Cardiac muscle cell (in vitro differentiated cells and primary cell): ENCODE measurements at regions not wholly inside any gene's neighbourhood (a gene's known extent, or its start where the extent isn't known, plus 50 kb on each side); places are given as distances from the start of the nearest gene placed in this dataset.
"Not testable (repeated sequence)": the region's sequence is repeated elsewhere in the genome, so short reads cannot be mapped to it uniquely, and the experiment has no call there.

Source experiments
- DNase-seq, 2 donors: peaks; one replicate each; pipeline versions ENCODE4 v3.0.0 to v3.0.0-alpha.2; 2010 to 2017; ENCODE audit warnings: low read depth in 1 of 2, low spot score in 1 of 2
- H3K27ac ChIP-seq: fragments of 200-600 bp; sonication (generic); 2 replicates; pipeline ENCODE4 v1.5.1; 2016
- H3K27me3 ChIP-seq: fragments of 200-600 bp; sonication (generic); 2 replicates; pipeline ENCODE4 v1.6.0; 2016; ENCODE audit warnings: control low read depth
- H3K36me3 ChIP-seq: fragments of 200-600 bp; sonication (generic); 2 replicates; pipeline ENCODE4 v1.5.1; 2016; ENCODE audit warnings: control low read depth
- H3K4me1 ChIP-seq: fragments of 200-600 bp; sonication (generic); 2 replicates; pipeline ENCODE4 v1.8.1; 2017; ENCODE audit warnings: low read depth, mild to moderate bottlenecking, mixed run types
- H3K4me3 ChIP-seq: fragments of 200-600 bp; sonication (generic); 2 replicates; pipeline ENCODE4 v1.5.1; 2016; ENCODE audit warnings: mild to moderate bottlenecking
- H3K9me3 ChIP-seq: fragments of 200-600 bp; sonication (generic); 2 replicates; pipeline ENCODE4 v1.5.1; 2017; ENCODE audit warnings: low read depth, mild to moderate bottlenecking, control low read depth
- CTCF ChIP-seq: IDR thresholded peaks from 2 replicates; pipeline ENCODE4 v1.5.1; 2012; ENCODE audit warnings: low read depth, mild to moderate bottlenecking, low read length

- no peaks in the 10 kb centered on the region for H3K36me3 ChIP-seq
- H3K9me3 ChIP-seq, result no peaks in the 10 kb centered on the region
- H3K27me3 ChIP-seq, result no peaks in the 10 kb centered on the region
- H3K27ac ChIP-seq, result no peak overlapping the region
- DNase-seq, result no peak
- no peaks in the 10 kb centered on the region for H3K4me1 ChIP-seq
- no peak overlapping the region for H3K4me3 ChIP-seq
- no peak for TF ChIP-seq CTCF
Measured at GRCh38 chrX:80556148-80556547, 135.9 kb downstream of the TENT5D start.

- no peak overlapping the region for H3K27ac ChIP-seq
- no peak overlapping the region for H3K4me3 ChIP-seq
- H3K27me3 ChIP-seq, result no peaks in the 10 kb centered on the region
- H3K4me1 ChIP-seq, result no peaks in the 10 kb centered on the region
- TF ChIP-seq CTCF, result no peak
- no peaks in the 10 kb centered on the region for H3K9me3 ChIP-seq
- no peaks in the 10 kb centered on the region for H3K36me3 ChIP-seq
- no peak for DNase-seq
Measured at GRCh38 chrX:80572636-80573035, 152.4 kb downstream of the TENT5D start.

GRCh38 chrX:80573275-80573674 lies 153.0 kb downstream of the TENT5D start:
- no peak for TF ChIP-seq CTCF
- Histone ChIP-seq H3K27me3 (no peaks in the 10 kb centered on the region), H3K4me1 (no peaks in the 10 kb centered on the region), H3K9me3 (no peaks in the 10 kb centered on the region), H3K4me3 (no peak overlapping the region), H3K36me3 (no peaks in the 10 kb centered on the region), H3K27ac (no peak overlapping the region)
- DNase-seq, result no peak

GRCh38 chrX:80574486-80575086 lies 154.3 kb downstream of the TENT5D start:
- not testable (repeated sequence) for DNase-seq, H3K4me1 ChIP-seq, H3K27me3 ChIP-seq, H3K9me3 ChIP-seq, H3K36me3 ChIP-seq, H3K4me3 ChIP-seq, H3K27ac ChIP-seq

GRCh38 chrX:80576267-80576666 lies 156.0 kb downstream of the TENT5D start:
- H3K27me3 ChIP-seq, result no peaks in the 10 kb centered on the region
- H3K4me1 ChIP-seq, result no peaks in the 10 kb centered on the region
- H3K9me3 ChIP-seq, result no peaks in the 10 kb centered on the region
- no peak overlapping the region for H3K4me3 ChIP-seq
- no peak for DNase-seq
- TF ChIP-seq CTCF, result no peak
- H3K27ac ChIP-seq, result no peak overlapping the region
- no peaks in the 10 kb centered on the region for H3K36me3 ChIP-seq

- H3K27ac ChIP-seq, result no peak overlapping the region
Measured at GRCh38 chrX:80576806-80577533, 156.7 kb downstream of the TENT5D start.

More at GRCh38 chrX:80576806-80577533, 156.7 kb downstream of the TENT5D start:
- no peaks in the 10 kb centered on the region for H3K9me3 ChIP-seq
- H3K4me1 ChIP-seq, result no peaks in the 10 kb centered on the region
- H3K4me3 ChIP-seq, result no peak overlapping the region
- peak in 1 of 2 donors; percentile 13 for DNase-seq
- no peak for TF ChIP-seq CTCF
- H3K36me3 ChIP-seq, result no peaks in the 10 kb centered on the region
- no peaks in the 10 kb centered on the region for H3K27me3 ChIP-seq
